Lung (tissue), 11 donors: ENCODE measurements at regions not wholly inside any gene's neighbourhood (a gene's known extent, or its start where the extent isn't known, plus 50 kb on each side); places are given as distances from the start of the nearest gene placed in this dataset.
"Not testable (repeated sequence)": the region's sequence is repeated elsewhere in the genome, so short reads cannot be mapped to it uniquely, and the experiment has no call there.

Experiments
- ATAC-seq: fragments of 200-7000 bp; cut with Tn5 transposase; one replicate; pipeline ENCODE4 v1.9.1; 2020; ENCODE audit warnings: moderate number of reproducible peaks; ENCODE audit not compliant: insufficient read depth, low FRiP score
- DNase-seq, 3 donors: peaks; one replicate each; pipeline ENCODE4 v3.0.0-alpha.2; 2013 to 2017
- H3K27ac ChIP-seq, 2 donors: one replicate each; pipeline ENCODE4 v1.5.1; 2013; ENCODE audit warnings: mild to moderate bottlenecking in 2 of 2, moderate library complexity in 2 of 2, control low read depth in 1 of 2, inconsistent platforms in 1 of 2, low read depth in 1 of 2, low read length in 1 of 2
- H3K27me3 ChIP-seq, 3 donors: one replicate each; pipeline ENCODE4 v1.5.1; 2013; ENCODE audit warnings: low read length in 2 of 3; ENCODE audit not compliant: control insufficient read depth in 3 of 3, insufficient read depth in 3 of 3
- H3K36me3 ChIP-seq, 4 donors: one replicate each; pipeline ENCODE4 v1.5.1; 2013; ENCODE audit warnings: low read length in 4 of 4, mild to moderate bottlenecking in 1 of 4, moderate library complexity in 1 of 4; ENCODE audit not compliant: control insufficient read depth in 4 of 4, insufficient read depth in 4 of 4
- H3K4me1 ChIP-seq, 5 donors: one replicate each; pipeline ENCODE4 v1.5.1; 2013; ENCODE audit warnings: low read length in 5 of 5, mild to moderate bottlenecking in 2 of 5, moderate library complexity in 1 of 5; ENCODE audit not compliant: control insufficient read depth in 5 of 5, insufficient read depth in 5 of 5
- H3K4me3 ChIP-seq: one replicate; pipeline ENCODE4 v1.5.1; 2013; ENCODE audit warnings: mild to moderate bottlenecking, control low read depth, moderate library complexity
- H3K9ac ChIP-seq, 2 donors: one replicate each; pipeline ENCODE4 v1.5.1; 2013; ENCODE audit warnings: low read length in 2 of 2, control low read depth in 1 of 2; ENCODE audit not compliant: insufficient read depth in 1 of 2
- H3K9me3 ChIP-seq, 4 donors: one replicate each; pipeline ENCODE4 v1.5.1; 2013; ENCODE audit warnings: low read length in 3 of 4, mild to moderate bottlenecking in 1 of 4, moderate library complexity in 1 of 4; ENCODE audit not compliant: control insufficient read depth in 4 of 4, insufficient read depth in 3 of 4
- WGBS, 2 donors: extraction: QIAGEN DNeasy Blood & Tissue Kit; methylation state at CpG; one replicate each; pipeline ENCODE4 v1.1.7; 2013; 5-methylcytosine and 5-hydroxymethylcytosine counted together
- TF ChIP-seq, protein P1 (sequence below): IDR thresholded peaks from 2 replicates; pipeline ENCODE4 v1.5.1; 2012; ENCODE audit warnings: mild to moderate bottlenecking; ENCODE audit errors: control extremely low read depth, extremely low read depth
- donor health status: control.
- donor health status: control.
- donor health status: Bipolar disorder and iron deficiency.
- donor health status: healthy.
- donor health status: DM: yes; HTN: yes; CAD: no.

DNA sequence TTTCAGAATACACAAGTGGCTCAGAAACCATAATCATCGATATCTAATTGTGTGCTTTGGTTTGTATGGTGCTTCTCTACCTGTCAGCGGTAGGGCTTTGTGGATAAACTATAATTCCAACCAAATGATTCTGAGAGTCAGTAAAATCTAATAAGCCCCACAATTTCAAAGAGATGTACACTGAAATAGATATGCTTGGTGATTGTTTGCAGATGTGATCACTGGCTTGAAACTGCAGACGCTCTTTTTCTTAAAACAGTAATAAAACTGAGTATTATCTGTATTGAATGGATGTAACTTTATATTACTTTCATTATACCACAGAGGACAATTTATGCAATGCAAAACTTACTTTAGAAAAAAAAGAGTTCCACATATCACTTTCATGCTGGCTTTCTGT is 198.8 kb upstream of the ANXA10 start:
- TF ChIP-seq, protein P1, sequence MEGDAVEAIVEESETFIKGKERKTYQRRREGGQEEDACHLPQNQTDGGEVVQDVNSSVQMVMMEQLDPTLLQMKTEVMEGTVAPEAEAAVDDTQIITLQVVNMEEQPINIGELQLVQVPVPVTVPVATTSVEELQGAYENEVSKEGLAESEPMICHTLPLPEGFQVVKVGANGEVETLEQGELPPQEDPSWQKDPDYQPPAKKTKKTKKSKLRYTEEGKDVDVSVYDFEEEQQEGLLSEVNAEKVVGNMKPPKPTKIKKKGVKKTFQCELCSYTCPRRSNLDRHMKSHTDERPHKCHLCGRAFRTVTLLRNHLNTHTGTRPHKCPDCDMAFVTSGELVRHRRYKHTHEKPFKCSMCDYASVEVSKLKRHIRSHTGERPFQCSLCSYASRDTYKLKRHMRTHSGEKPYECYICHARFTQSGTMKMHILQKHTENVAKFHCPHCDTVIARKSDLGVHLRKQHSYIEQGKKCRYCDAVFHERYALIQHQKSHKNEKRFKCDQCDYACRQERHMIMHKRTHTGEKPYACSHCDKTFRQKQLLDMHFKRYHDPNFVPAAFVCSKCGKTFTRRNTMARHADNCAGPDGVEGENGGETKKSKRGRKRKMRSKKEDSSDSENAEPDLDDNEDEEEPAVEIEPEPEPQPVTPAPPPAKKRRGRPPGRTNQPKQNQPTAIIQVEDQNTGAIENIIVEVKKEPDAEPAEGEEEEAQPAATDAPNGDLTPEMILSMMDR, result no peak
- 91 to 92% methylated on average over 3 of the region's 3 CpGs for WGBS, 2 donors
- H3K4me3 ChIP-seq, result no peak overlapping the region

DNA sequence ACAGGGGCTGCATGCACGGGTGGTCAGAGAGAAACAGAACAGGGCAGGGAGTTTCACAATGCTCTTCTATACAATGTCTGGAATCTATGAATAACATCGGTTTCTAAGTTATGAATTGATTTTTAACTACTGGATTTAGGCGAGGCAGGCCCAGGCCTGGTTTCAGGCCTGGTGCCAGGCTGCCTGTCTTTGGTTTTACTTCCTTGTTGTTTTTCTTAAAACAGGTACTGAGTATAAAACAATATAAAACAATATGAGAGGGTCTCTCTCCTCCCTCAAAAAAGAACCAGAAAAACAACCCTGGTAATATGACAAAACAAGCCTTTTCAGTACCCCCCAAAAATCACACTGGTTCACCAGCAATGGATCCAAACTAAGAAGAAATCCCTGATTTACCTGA is 196.1 kb upstream of the ANXA10 start:
- ATAC-seq, H3K4me3 ChIP-seq, H3K9ac ChIP-seq, H3K4me1 ChIP-seq, H3K27me3 ChIP-seq, H3K27ac ChIP-seq, H3K9me3 ChIP-seq, H3K36me3 ChIP-seq, DNase-seq: not testable (repeated sequence)
- WGBS, 2 donors, result 63 to 75% methylated on average over 2 of the region's 3 CpGs

More for the DNA sequence above, 198.8 kb upstream of the ANXA10 start:
- H3K36me3 ChIP-seq, result no peaks in the 10 kb centered on the region
- no peak for ATAC-seq
- H3K4me1 ChIP-seq, result no peaks in the 10 kb centered on the region
- H3K9me3 ChIP-seq, result no peaks in the 10 kb centered on the region
- no peak overlapping the region for H3K9ac ChIP-seq
- H3K27me3 ChIP-seq, result no peaks in the 10 kb centered on the region
- no peak for DNase-seq
- H3K27ac ChIP-seq, result no peak overlapping the region

DNA sequence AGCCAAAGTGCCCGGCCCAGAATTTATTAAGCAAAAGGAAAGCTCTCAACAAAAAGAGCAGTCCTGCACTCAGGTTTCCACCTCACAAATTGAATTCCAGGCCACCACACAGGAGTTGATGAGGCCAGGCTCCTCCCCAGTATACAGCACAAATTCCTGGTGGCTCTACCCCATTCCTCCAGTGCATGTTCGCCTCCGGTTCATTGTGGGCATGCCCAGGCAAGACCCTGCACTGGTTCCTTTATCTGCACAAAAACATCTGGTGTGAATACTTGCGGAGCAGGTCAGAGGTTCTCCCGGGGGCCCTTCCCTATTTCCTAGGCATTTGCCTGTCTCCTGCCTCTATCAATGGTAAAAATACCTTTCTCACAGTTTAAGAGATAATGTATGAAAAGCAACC is 195.2 kb upstream of the ANXA10 start:
- 45 to 52% methylated on average over 5 of the region's 5 CpGs for WGBS, 2 donors
- DNase-seq (no peak), ATAC-seq (no peak)
- TF ChIP-seq, protein P1, result no peak
- Histone ChIP-seq H3K4me1 (no peaks in the 10 kb centered on the region), H3K27ac (no peak overlapping the region), H3K36me3 (no peaks in the 10 kb centered on the region), H3K27me3 (no peaks in the 10 kb centered on the region), H3K4me3 (no peak overlapping the region), H3K9ac (no peak overlapping the region), H3K9me3 (no peaks in the 10 kb centered on the region)

DNA sequence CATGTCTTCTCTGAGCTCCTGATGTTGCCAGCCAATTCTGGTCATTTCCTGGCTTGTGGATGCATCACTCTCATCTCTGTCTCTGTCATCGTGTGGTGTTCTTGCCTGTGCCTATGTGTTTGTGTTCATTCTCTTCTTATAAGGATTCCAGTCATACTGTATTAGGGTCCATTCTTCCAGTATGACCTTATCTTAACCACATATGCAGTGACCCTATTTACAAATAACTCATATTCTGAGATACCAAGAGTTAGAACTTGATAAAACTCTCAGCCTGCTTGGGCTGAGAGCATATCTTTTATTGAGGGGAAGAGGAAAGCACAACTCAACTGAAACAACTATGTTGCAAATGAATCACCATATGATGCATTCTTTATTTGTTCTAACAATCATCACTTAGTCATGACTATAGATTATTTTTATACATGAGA is 189.0 kb upstream of the ANXA10 start:
- Histone ChIP-seq H3K4me3 (no peak overlapping the region), H3K9ac (no peak overlapping the region), H3K9me3 (no peaks in the 10 kb centered on the region), H3K27ac (no peak overlapping the region), H3K27me3 (no peaks in the 10 kb centered on the region), H3K4me1 (no peaks in the 10 kb centered on the region), H3K36me3 (no peaks in the 10 kb centered on the region)
- DNase-seq, result no peak
- WGBS, 2 donors, result 30 to 41% methylated on average over 1 of the region's 1 CpG
- TF ChIP-seq, protein P1, result no peak
- no peak for ATAC-seq
